MCF 10A (cell line): ENCODE measurements at regions not wholly inside any gene's neighbourhood (a gene's known extent, or its start where the extent isn't known, plus 50 kb on each side); places are given as distances from the start of the nearest gene placed in this dataset.

Experiments
- BruUV-seq: library from RNA; stranded (reverse); fragments of 400-500 nt; replicated peaks from 2 replicates; lab custom pipeline; 2021; lab: Mats Ljungman, UMichigan
- CTCF ChIA-PET: fragments of 300-600 bp; sonication (Branson Sonifier 250); formaldehyde crosslinking; extraction: SDS; loops from one replicate; lab custom pipeline; 2021; ENCODE audit warnings: antibody characterized with exemption, inconsistent platforms; lab: Yijun Ruan, JAX
- POLR2A ChIA-PET: fragments of 300-600, 350-650 bp; sonication (Branson Sonifier 250); formaldehyde crosslinking; extraction: SDS; loops from one replicate; lab custom pipeline; 2020; ENCODE audit warnings: antibody characterized with exemption, inconsistent platforms; lab: Yijun Ruan, JAX
- DNase-seq: peaks from one replicate; pipeline ENCODE4 v3.0.0-alpha.2; 2018; ENCODE audit not compliant: unreplicated experiment
- H3K27ac Mint-ChIP-seq: one replicate; pipeline ENCODE4 v1.8.0; 2022; ENCODE audit warnings: mild to moderate bottlenecking, low read depth, mixed read lengths; ENCODE audit not compliant: unreplicated experiment
- H3K27me3 Mint-ChIP-seq: one replicate; pipeline ENCODE4 v1.8.0; 2022; ENCODE audit warnings: mixed read lengths; ENCODE audit not compliant: insufficient read depth, unreplicated experiment
- H3K36me3 Mint-ChIP-seq: one replicate; pipeline ENCODE4 v1.8.0; 2022; ENCODE audit warnings: mild to moderate bottlenecking, moderate library complexity, mixed read lengths; ENCODE audit not compliant: insufficient read depth, unreplicated experiment
- H3K4me1 Mint-ChIP-seq: one replicate; pipeline ENCODE4 v1.8.0; 2022; ENCODE audit warnings: mixed read lengths; ENCODE audit not compliant: insufficient read depth, unreplicated experiment
- H3K4me3 Mint-ChIP-seq: one replicate; pipeline ENCODE4 v1.8.0; 2022; ENCODE audit warnings: mild to moderate bottlenecking, moderate library complexity, mixed read lengths; ENCODE audit not compliant: unreplicated experiment
- H3K9me3 Mint-ChIP-seq: one replicate; pipeline ENCODE4 v1.8.0; 2022; ENCODE audit warnings: mixed read lengths; ENCODE audit not compliant: unreplicated experiment
- intact Hi-C: fragments of 100-400 bp; cut with micrococcal nuclease; formaldehyde crosslinking; loops from 2 replicates; pipeline ENCODE4 v1.14.1; 2022
- TF ChIP-seq, protein P1 (sequence below): fragments of 200-600 bp; IDR thresholded peaks from one replicate; pipeline ENCODE4 v1.8.0; 2022; ENCODE audit warnings: antibody characterized with exemption, mild to moderate bottlenecking; ENCODE audit not compliant: unreplicated experiment

DNA sequence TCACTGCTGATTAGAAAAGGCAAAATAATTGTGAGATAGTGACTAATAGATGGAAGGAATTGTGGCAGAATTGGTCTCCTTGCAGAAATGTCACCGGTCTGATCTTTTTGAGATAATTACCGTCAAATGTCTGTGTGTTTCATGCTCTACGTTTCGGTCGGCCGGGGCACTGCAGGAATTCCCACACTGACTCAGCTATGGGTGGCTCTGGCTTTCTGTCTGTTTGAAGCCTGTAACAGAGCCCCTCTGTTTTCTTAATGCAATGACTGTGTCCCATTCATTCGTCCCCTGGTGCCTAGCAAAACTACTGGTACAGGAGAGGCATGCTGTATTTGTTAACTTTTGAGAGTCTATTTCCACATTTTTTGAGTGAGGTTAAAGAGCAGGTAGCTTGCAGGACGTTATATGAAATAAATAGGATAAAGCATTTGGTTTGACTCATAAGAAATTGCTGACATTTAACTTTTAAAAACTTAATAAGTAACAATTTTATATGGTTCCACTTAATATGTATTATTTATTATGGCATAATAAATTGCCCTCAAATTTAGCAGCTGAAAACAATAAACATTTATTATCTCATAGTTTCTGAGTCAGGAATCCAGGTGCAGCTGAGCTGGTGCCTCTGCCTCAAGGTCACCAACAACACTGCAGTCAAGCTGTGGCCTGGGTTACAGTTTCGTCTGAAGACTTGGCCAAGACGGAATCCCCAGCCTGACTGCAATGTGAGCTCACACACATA lies 53.3 kb upstream of the CTBP2 start:
- BruUV-seq: no TSS peak
- Mint-ChIP-seq H3K27me3 (no peaks in the 10 kb centered on the region), H3K9me3 (no peaks in the 10 kb centered on the region), H3K36me3 (no peaks in the 10 kb centered on the region), H3K27ac (no peak overlapping the region), H3K4me3 (no peak overlapping the region), H3K4me1 (peaks cover 10% of the 10 kb centered on the region)
- POLR2A ChIA-PET: interaction anchor here (1.1 to 1.2 kb wide), 2 partner anchors 11 to 12 kb away, joined by 4 to 5 read pairs; no protein-coding TSS in a partner anchor
- no peak for DNase-seq
- intact Hi-C loops: no loop called here
- TF ChIP-seq, protein P1, sequence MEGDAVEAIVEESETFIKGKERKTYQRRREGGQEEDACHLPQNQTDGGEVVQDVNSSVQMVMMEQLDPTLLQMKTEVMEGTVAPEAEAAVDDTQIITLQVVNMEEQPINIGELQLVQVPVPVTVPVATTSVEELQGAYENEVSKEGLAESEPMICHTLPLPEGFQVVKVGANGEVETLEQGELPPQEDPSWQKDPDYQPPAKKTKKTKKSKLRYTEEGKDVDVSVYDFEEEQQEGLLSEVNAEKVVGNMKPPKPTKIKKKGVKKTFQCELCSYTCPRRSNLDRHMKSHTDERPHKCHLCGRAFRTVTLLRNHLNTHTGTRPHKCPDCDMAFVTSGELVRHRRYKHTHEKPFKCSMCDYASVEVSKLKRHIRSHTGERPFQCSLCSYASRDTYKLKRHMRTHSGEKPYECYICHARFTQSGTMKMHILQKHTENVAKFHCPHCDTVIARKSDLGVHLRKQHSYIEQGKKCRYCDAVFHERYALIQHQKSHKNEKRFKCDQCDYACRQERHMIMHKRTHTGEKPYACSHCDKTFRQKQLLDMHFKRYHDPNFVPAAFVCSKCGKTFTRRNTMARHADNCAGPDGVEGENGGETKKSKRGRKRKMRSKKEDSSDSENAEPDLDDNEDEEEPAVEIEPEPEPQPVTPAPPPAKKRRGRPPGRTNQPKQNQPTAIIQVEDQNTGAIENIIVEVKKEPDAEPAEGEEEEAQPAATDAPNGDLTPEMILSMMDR: no peak
- CTCF ChIA-PET: no interaction called here

DNA sequence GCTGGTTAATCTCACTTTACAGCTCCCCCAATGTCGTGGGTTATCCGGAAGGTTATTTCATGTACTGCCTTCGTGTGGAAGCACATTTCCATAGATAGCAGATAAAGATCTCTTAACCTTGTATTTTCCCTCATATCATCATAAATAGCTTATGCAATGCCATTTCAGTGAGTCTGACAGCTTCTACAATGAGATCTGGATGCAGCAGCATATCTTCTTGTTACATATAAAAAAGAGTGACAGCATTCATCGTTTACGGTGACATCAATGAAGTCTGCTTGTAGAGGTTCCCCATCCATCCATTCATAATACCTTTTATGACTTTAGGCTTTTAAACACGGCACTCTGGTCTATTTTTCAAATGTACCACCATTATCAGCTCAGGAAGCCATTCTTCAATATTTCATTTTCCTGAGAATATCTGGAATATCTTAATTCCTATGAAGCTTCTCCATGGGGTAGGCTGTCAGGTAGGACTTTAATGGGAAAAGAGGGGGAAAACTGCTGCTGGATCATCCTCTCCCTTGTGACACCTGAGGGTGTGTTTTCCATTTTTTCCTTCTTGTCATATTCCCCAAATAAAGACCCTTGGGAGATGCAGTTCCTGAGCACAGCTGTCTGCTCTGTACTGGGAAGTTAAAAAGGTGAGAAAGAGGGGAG lies 51.9 kb upstream of the CTBP2 start:
- BruUV-seq: no TSS peak
- Mint-ChIP-seq H3K4me3 (no peak overlapping the region), H3K27ac (no peak overlapping the region), H3K36me3 (no peaks in the 10 kb centered on the region), H3K9me3 (no peaks in the 10 kb centered on the region), H3K27me3 (no peaks in the 10 kb centered on the region), H3K4me1 (no peaks in the 10 kb centered on the region)
- POLR2A ChIA-PET: interaction anchor here (0.9 kb wide), 1 partner anchor 59 kb away, joined by 3 read pairs; no protein-coding TSS in a partner anchor
- TF ChIP-seq, protein P1: no peak
- DNase-seq: no peak
- CTCF ChIA-PET: interaction anchor here (0.6 kb wide), 1 partner anchor 571 kb away, joined by 3 read pairs; no protein-coding TSS in a partner anchor
- intact Hi-C loops: no loop called here
